Type B pancreatic cell (in vitro differentiated cells): ENCODE measurements at regions not wholly inside any gene's neighbourhood (a gene's known extent, or its start where the extent isn't known, plus 50 kb on each side); places are given as distances from the start of the nearest gene placed in this dataset.

ENCODE experiments used
- DNase-seq: peaks from one replicate; pipeline ENCODE4 v3.0.0; 2021; ENCODE audit warnings: mixed read lengths; ENCODE audit not compliant: unreplicated experiment; ENCODE audit errors: extremely low spot score
- H3K27ac Mint-ChIP-seq: 2 replicates; pipeline ENCODE4 v1.8.0; 2021; ENCODE audit warnings: mild to moderate bottlenecking, mixed read lengths
- H3K27me3 Mint-ChIP-seq: 2 replicates; pipeline ENCODE4 v1.8.0; 2021; ENCODE audit warnings: mixed read lengths
- H3K36me3 Mint-ChIP-seq: 2 replicates; pipeline ENCODE4 v1.8.0; 2021; ENCODE audit warnings: mixed read lengths
- H3K4me1 Mint-ChIP-seq: one replicate; pipeline ENCODE4 v1.8.0; 2021; ENCODE audit warnings: mixed read lengths; ENCODE audit not compliant: unreplicated experiment
- H3K4me3 Mint-ChIP-seq: 2 replicates; pipeline ENCODE4 v1.8.0; 2021; ENCODE audit warnings: mild to moderate bottlenecking, mixed read lengths
- H3K9me3 Mint-ChIP-seq: 2 replicates; pipeline ENCODE4 v1.8.0; 2021; ENCODE audit warnings: mixed read lengths
- CTCF ChIP-seq: fragments of 200-600 bp; sonication (generic); conservative IDR thresholded peaks from 2 replicates; pipeline ENCODE4 v1.5.0; 2021; ENCODE audit warnings: antibody characterized with exemption, mild to moderate bottlenecking

- H3K4me1 Mint-ChIP-seq, result peaks cover 8% of the 10 kb centered on the region
- peaks cover 12% of the 10 kb centered on the region for H3K27me3 Mint-ChIP-seq
- H3K4me3 Mint-ChIP-seq, result no peak overlapping the region
- no peaks in the 10 kb centered on the region for H3K9me3 Mint-ChIP-seq
- no peak overlapping the region for H3K27ac Mint-ChIP-seq
- no peaks in the 10 kb centered on the region for H3K36me3 Mint-ChIP-seq
- no peak for DNase-seq
- TF ChIP-seq CTCF, result no peak
Measured at GRCh38 chr11:119829402-119829801, 100.4 kb upstream of the NECTIN1 start.

DNA sequence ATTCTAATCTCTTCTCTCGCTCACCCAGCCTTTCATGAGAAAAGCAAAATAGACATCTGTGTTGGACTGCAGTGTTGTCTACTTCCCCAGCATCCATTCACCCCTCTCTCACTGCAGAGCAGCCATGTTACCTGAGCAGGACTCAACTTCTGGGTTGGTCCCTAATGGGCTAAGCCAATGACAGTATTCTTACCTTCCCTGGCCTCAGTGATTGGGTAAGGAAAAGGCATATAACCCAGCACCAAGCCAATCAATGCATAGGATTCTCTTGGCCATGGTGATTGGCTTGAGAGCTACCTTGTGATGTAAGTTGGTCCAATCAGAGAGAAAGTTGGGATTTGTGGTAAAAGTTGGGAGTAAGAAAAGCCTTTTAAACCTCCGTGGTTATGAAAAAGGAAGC is 99.8 kb upstream of the NECTIN1 start:
- H3K9me3 Mint-ChIP-seq, result no peaks in the 10 kb centered on the region
- H3K27ac Mint-ChIP-seq, result no peak overlapping the region
- TF ChIP-seq CTCF, result no peak
- H3K27me3 Mint-ChIP-seq, result peaks cover 12% of the 10 kb centered on the region
- no peaks in the 10 kb centered on the region for H3K36me3 Mint-ChIP-seq
- H3K4me1 Mint-ChIP-seq, result peaks cover 8% of the 10 kb centered on the region
- DNase-seq, result no peak
- no peak overlapping the region for H3K4me3 Mint-ChIP-seq

GRCh38 chr11:119828006-119828405 is 99.0 kb upstream of the NECTIN1 start:
- Mint-ChIP-seq H3K4me3 (no peak overlapping the region), H3K9me3 (no peaks in the 10 kb centered on the region), H3K27ac (no peak overlapping the region), H3K27me3 (peaks cover 13% of the 10 kb centered on the region), H3K36me3 (no peaks in the 10 kb centered on the region), H3K4me1 (peaks cover 8% of the 10 kb centered on the region)
- no peak for TF ChIP-seq CTCF
- DNase-seq, result no peak

- Mint-ChIP-seq H3K4me3 (no peak overlapping the region), H3K27me3 (peaks cover 14% of the 10 kb centered on the region), H3K4me1 (peaks cover under 1% of the 10 kb centered on the region), H3K36me3 (no peaks in the 10 kb centered on the region), H3K9me3 (no peaks in the 10 kb centered on the region), H3K27ac (no peak overlapping the region)
- DNase-seq, result no peak
- TF ChIP-seq CTCF, result no peak
Measured at GRCh38 chr11:119827113-119827512, 98.1 kb upstream of the NECTIN1 start.

DNA sequence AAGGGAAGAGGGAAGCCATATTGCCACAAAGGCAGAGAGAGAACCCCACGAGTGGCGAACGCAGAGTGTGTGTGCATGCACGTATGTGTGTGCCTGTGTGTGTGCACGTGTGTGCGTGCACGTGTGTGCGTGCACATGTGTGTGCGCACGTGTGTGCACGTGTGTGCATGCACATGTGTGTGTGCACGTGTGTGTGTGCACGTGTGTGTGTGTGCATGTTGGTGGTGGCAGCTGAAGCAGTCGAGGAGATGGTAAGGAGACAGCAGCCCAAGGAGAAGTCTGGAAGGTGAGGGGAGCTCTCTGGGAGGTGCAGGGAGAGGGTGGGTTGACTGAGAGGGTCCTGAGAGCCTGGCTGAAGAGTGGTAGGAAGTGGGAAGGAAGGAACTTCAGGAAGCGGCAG is 94.1 kb upstream of the NECTIN1 start:
- no peak for TF ChIP-seq CTCF
- H3K4me1 Mint-ChIP-seq, result no peaks in the 10 kb centered on the region
- DNase-seq, result no peak
- peaks cover 14% of the 10 kb centered on the region for H3K27me3 Mint-ChIP-seq
- peak overlapping the region; percentile 26 for H3K27ac Mint-ChIP-seq
- no peak overlapping the region for H3K4me3 Mint-ChIP-seq
- H3K36me3 Mint-ChIP-seq, result no peaks in the 10 kb centered on the region
- no peaks in the 10 kb centered on the region for H3K9me3 Mint-ChIP-seq

GRCh38 chr11:119816660-119817059 is 87.7 kb upstream of the NECTIN1 start:
- no peak overlapping the region for H3K27ac Mint-ChIP-seq
- no peaks in the 10 kb centered on the region for H3K9me3 Mint-ChIP-seq
- H3K27me3 Mint-ChIP-seq, result peaks cover 5% of the 10 kb centered on the region
- H3K36me3 Mint-ChIP-seq, result no peaks in the 10 kb centered on the region
- no peak for TF ChIP-seq CTCF
- peaks cover 12% of the 10 kb centered on the region for H3K4me1 Mint-ChIP-seq
- no peak for DNase-seq
- no peak overlapping the region for H3K4me3 Mint-ChIP-seq
